Body of pancreas (tissue), 4 donors: ENCODE measurements at regions not wholly inside any gene's neighbourhood (a gene's known extent, or its start where the extent isn't known, plus 50 kb on each side); places are given as distances from the start of the nearest gene placed in this dataset.

Experiments
- ATAC-seq: fragments of 150-250 bp; one replicate; pipeline ENCODE4 v1.9.1; 2016
- DNase-seq, 4 donors: peaks; one replicate each; pipeline ENCODE4 v3.0.0-alpha.2; 2019
- H3K27ac ChIP-seq, 4 donors: fragments of 200-600 bp; sonication (generic); 1 replicate in 3 of 4; 2 replicates in 1 of 4; pipeline versions ENCODE4 v1.5.1 to v1.6.1; 2016 to 2019; ENCODE audit warnings: mild to moderate bottlenecking in 1 of 4, mixed read lengths in 1 of 4, moderate library complexity in 1 of 4
- H3K27me3 ChIP-seq, 2 donors: fragments of 200-600 bp; sonication (generic); one replicate each; pipeline ENCODE4 v1.6.0; 2016; ENCODE audit warnings: mild to moderate bottlenecking in 1 of 2
- H3K36me3 ChIP-seq, 2 donors: fragments of 200-600 bp; sonication (generic); replicated peaks in 1 of 2; 2 replicates each; pipeline ENCODE4 v1.5.1; 2016; ENCODE audit warnings: low read depth in 2 of 2; ENCODE audit not compliant: insufficient read depth in 1 of 2
- H3K4me1 ChIP-seq: fragments of 200-600 bp; sonication (generic); one replicate; pipeline ENCODE4 v1.6.0; 2016
- H3K4me3 ChIP-seq, 2 donors: fragments of 200-600 bp; sonication (generic); 1 replicate in 1 of 2; 2 replicates in 1 of 2; pipeline ENCODE4 v1.5.1; 2016 to 2019
- H3K9me3 ChIP-seq, 3 donors: fragments of 200-600 bp; sonication (generic); 1 replicate in 2 of 3; 2 replicates in 1 of 3; pipeline ENCODE4 v1.5.1; 2016
- CTCF ChIP-seq, 7 experiments: fragments of 450-650 bp in 4 of 7; fragments of 200-600 bp in 3 of 7; sonication (generic) in 3 of 7; IDR thresholded peaks; one replicate each; pipeline ENCODE4 v1.5.1; 2016 to 2019; ENCODE audit warnings: antibody characterized with exemption in 7 of 7
- POLR2A ChIP-seq, 3 donors: fragments of 450-650 bp; IDR thresholded peaks; one replicate each; pipeline ENCODE4 v1.6.1; 2016; ENCODE audit warnings: antibody characterized with exemption in 3 of 3, mild to moderate bottlenecking in 2 of 3
- WGBS, 2 donors: methylation state at CpG; one replicate each; pipeline ENCODE4 v1.1.5; 2017; 5-methylcytosine and 5-hydroxymethylcytosine counted together
- intact Hi-C: fragments of 100-400 bp; cut with DNase I; formaldehyde crosslinking; loops from one replicate; pipeline ENCODE4 v1.15.1; 2023

- H3K4me3 ChIP-seq: no peak overlapping the region
- intact Hi-C loops: no loop called here
These were observed 163.9 kb downstream of the ANKRD60 start for GRCh38 chr20:58064411-58065010.

GRCh38 chr20:58059260-58059544 is 169.3 kb downstream of the ANKRD60 start:
- H3K27me3 ChIP-seq: no peaks in the 10 kb centered on the region
- ATAC-seq (no peak), DNase-seq (no peak)
- no peaks in the 10 kb centered on the region for H3K36me3 ChIP-seq
- no peak for TF ChIP-seq CTCF (IDR thresholded peaks at IDR 0.05)
- no peak for TF ChIP-seq POLR2A (IDR thresholded peaks at IDR 0.05)
- no peaks in the 10 kb centered on the region for H3K9me3 ChIP-seq
- no peaks in the 10 kb centered on the region for H3K4me1 ChIP-seq
- 50 to 54% methylated on average over 1 of the region's 1 CpG for WGBS, 2 donors
- H3K4me3 ChIP-seq: no peak overlapping the region
- no peak overlapping the region for H3K27ac ChIP-seq
- intact Hi-C loops: no loop called here

More at GRCh38 chr20:58064411-58065010, 163.9 kb downstream of the ANKRD60 start:
- no peaks in the 10 kb centered on the region for H3K27me3 ChIP-seq
- H3K9me3 ChIP-seq: no peaks in the 10 kb centered on the region
- no peak for DNase-seq
- no peaks in the 10 kb centered on the region for H3K4me1 ChIP-seq
- no peak overlapping the region for H3K27ac ChIP-seq
- no peak for ATAC-seq
- WGBS, 2 donors: 60 to 67% methylated on average over 5 of the region's 5 CpGs
- H3K36me3 ChIP-seq: no peaks in the 10 kb centered on the region
- TF ChIP-seq CTCF (IDR thresholded peaks at IDR 0.05): no peak
- TF ChIP-seq POLR2A (IDR thresholded peaks at IDR 0.05): no peak

- Histone ChIP-seq H3K27ac (no peak overlapping the region), H3K4me3 (no peak overlapping the region), H3K27me3 (no peaks in the 10 kb centered on the region), H3K36me3 (no peaks in the 10 kb centered on the region), H3K4me1 (no peaks in the 10 kb centered on the region), H3K9me3 (no peaks in the 10 kb centered on the region)
- ATAC-seq (no peak), DNase-seq (no peak)
- TF ChIP-seq CTCF (IDR thresholded peaks at IDR 0.05) (no peak), POLR2A (IDR thresholded peaks at IDR 0.05) (no peak)
- 49 to 57% methylated on average over 8 of the region's 8 CpGs for WGBS, 2 donors
- intact Hi-C loops: no loop called here
These were observed 169.8 kb downstream of the ANKRD60 start for GRCh38 chr20:58058421-58059259.

- TF ChIP-seq POLR2A (IDR thresholded peaks at IDR 0.05): no peak
- no peak for TF ChIP-seq CTCF (IDR thresholded peaks at IDR 0.05)
- DNase-seq: no peak
- H3K27ac ChIP-seq: no peak overlapping the region
- WGBS, 2 donors: 71 to 75% methylated on average over 7 of the region's 7 CpGs
- H3K9me3 ChIP-seq: no peaks in the 10 kb centered on the region
- no peaks in the 10 kb centered on the region for H3K27me3 ChIP-seq
- H3K4me3 ChIP-seq: no peak overlapping the region
- intact Hi-C loops: no loop called here
- H3K36me3 ChIP-seq: no peaks in the 10 kb centered on the region
- ATAC-seq: no peak
- no peaks in the 10 kb centered on the region for H3K4me1 ChIP-seq
These were observed 171.3 kb downstream of the ANKRD60 start for GRCh38 chr20:58056921-58057686.
